ENCODE measurements at regions not wholly inside any gene's neighbourhood (a gene's known extent, or its start where the extent isn't known, plus 50 kb on each side); places are given as distances from the start of the nearest gene placed in this dataset.

DNA sequence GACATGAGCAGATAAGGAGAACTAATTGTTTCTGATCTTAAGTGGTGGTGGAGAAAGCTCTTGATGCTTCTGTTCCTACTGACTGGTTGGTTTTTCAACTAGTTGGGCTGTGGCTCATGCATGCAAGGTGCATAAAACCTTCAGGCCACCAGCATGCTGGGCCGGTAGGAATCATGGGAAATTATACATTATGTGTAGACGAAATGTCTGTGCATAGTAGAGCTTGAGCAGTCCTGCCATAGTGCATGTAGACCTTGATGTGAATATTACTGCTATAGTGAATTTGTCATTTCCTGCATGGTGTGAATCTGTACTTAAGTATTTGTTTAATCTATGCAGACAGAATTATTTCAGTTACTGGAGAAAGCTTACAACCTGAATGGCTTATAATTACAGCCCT, 433.6 kb upstream of the ADAMTSL1 start:
- no peak for TF ChIP-seq SREBF1 (IDR thresholded peaks at IDR 0.05; ENCODE audit: low read length)
- no peak for TF ChIP-seq MYC (IDR thresholded peaks at IDR 0.05; ENCODE audit: insufficient read depth, insufficient read length, insufficient replicate concordance, low read length, severe bottlenecking)
- TF ChIP-seq CTCF (IDR thresholded peaks at IDR 0.05 in 2 of 3, conservative IDR thresholded peaks at IDR 0.05 in 1 of 3; ENCODE audit: control insufficient read depth in 2 of 3, extremely low read depth in 1 of 3, insufficient read depth in 1 of 3, low read depth in 3 of 3, low read length in 3 of 3) = no peak
- no peak for TF ChIP-seq SUZ12 (IDR thresholded peaks at IDR 0.05; ENCODE audit: unreplicated experiment)
- TF ChIP-seq GATAD2B (conservative IDR thresholded peaks at IDR 0.05; ENCODE audit: low read depth) = no peak
- no peak for TF ChIP-seq FOS (IDR thresholded peaks at IDR 0.05; ENCODE audit: borderline replicate concordance, extremely low read depth, insufficient read length)
